IPS-18a (cell line): ENCODE measurements at regions not wholly inside any gene's neighbourhood (a gene's known extent, or its start where the extent isn't known, plus 50 kb on each side); places are given as distances from the start of the nearest gene placed in this dataset.
"Not testable (repeated sequence)": the region's sequence is repeated elsewhere in the genome, so short reads cannot be mapped to it uniquely, and the experiment has no call there.

Source experiments
- H3K27ac ChIP-seq: one replicate; pipeline ENCODE4 v1.5.1; 2013; ENCODE audit warnings: low read length
- H3K27me3 ChIP-seq: one replicate; pipeline ENCODE4 v1.6.1; 2013; ENCODE audit warnings: mild to moderate bottlenecking, low read length; ENCODE audit not compliant: control insufficient read depth, insufficient read depth
- H3K36me3 ChIP-seq: one replicate; pipeline ENCODE4 v1.6.1; 2013; ENCODE audit warnings: low read depth, low read length; ENCODE audit not compliant: control insufficient read depth
- H3K4me1 ChIP-seq: one replicate; pipeline ENCODE4 v1.6.1; 2013; ENCODE audit warnings: low read depth, low read length; ENCODE audit not compliant: control insufficient read depth
- H3K4me3 ChIP-seq: one replicate; pipeline ENCODE4 v1.5.1; 2013; ENCODE audit warnings: low read length
- H3K9ac ChIP-seq: one replicate; pipeline ENCODE4 v1.6.1; 2013; ENCODE audit warnings: mild to moderate bottlenecking, low read length, moderate library complexity
- H3K9me3 ChIP-seq: one replicate; pipeline ENCODE4 v1.6.1; 2013; ENCODE audit warnings: low read depth, low read length; ENCODE audit not compliant: control insufficient read depth

- no peaks in the 10 kb centered on the region for H3K36me3 ChIP-seq
- H3K9me3 ChIP-seq, result no peaks in the 10 kb centered on the region
- H3K4me3 ChIP-seq, result no peak overlapping the region
- no peaks in the 10 kb centered on the region for H3K4me1 ChIP-seq
- no peak overlapping the region for H3K27ac ChIP-seq
- no peaks in the 10 kb centered on the region for H3K27me3 ChIP-seq
- H3K9ac ChIP-seq, result no peak overlapping the region
These were observed 173.7 kb downstream of the SYT10 start for GRCh38 chr12:33265900-33266299.

GRCh38 chr12:33265033-33265731, 174.4 kb downstream of the SYT10 start:
- Histone ChIP-seq H3K9ac (no peak overlapping the region), H3K36me3 (no peaks in the 10 kb centered on the region), H3K4me1 (no peaks in the 10 kb centered on the region), H3K27ac (no peak overlapping the region), H3K4me3 (no peak overlapping the region), H3K27me3 (no peaks in the 10 kb centered on the region), H3K9me3 (no peaks in the 10 kb centered on the region)

GRCh38 chr12:33253178-33253577, 186.4 kb downstream of the SYT10 start:
- Histone ChIP-seq H3K36me3 (no peaks in the 10 kb centered on the region), H3K4me1 (no peaks in the 10 kb centered on the region), H3K9me3 (no peaks in the 10 kb centered on the region), H3K9ac (no peak overlapping the region), H3K27ac (no peak overlapping the region), H3K27me3 (no peaks in the 10 kb centered on the region), H3K4me3 (no peak overlapping the region)

GRCh38 chr12:33251548-33251947, 188.1 kb downstream of the SYT10 start:
- H3K9ac ChIP-seq, result no peak overlapping the region
- H3K27me3 ChIP-seq, result no peaks in the 10 kb centered on the region
- H3K27ac ChIP-seq, result no peak overlapping the region
- H3K4me3 ChIP-seq, result no peak overlapping the region
- no peaks in the 10 kb centered on the region for H3K9me3 ChIP-seq
- no peaks in the 10 kb centered on the region for H3K4me1 ChIP-seq
- no peaks in the 10 kb centered on the region for H3K36me3 ChIP-seq

- no peaks in the 10 kb centered on the region for H3K36me3 ChIP-seq
- H3K9me3 ChIP-seq, result no peaks in the 10 kb centered on the region
- no peaks in the 10 kb centered on the region for H3K27me3 ChIP-seq
These were observed 191.3 kb downstream of the SYT10 start for GRCh38 chr12:33248364-33248763.

GRCh38 chr12:33247625-33248024, 192.0 kb downstream of the SYT10 start:
- Histone ChIP-seq H3K4me3 (no peak overlapping the region), H3K27ac (no peak overlapping the region), H3K9me3 (no peaks in the 10 kb centered on the region), H3K27me3 (no peaks in the 10 kb centered on the region), H3K4me1 (no peaks in the 10 kb centered on the region), H3K9ac (no peak overlapping the region), H3K36me3 (no peaks in the 10 kb centered on the region)

More at GRCh38 chr12:33248364-33248763, 191.3 kb downstream of the SYT10 start:
- no peak overlapping the region for H3K9ac ChIP-seq
- H3K4me3 ChIP-seq, result no peak overlapping the region
- no peak overlapping the region for H3K27ac ChIP-seq
- H3K4me1 ChIP-seq, result no peaks in the 10 kb centered on the region

- no peaks in the 10 kb centered on the region for H3K9me3 ChIP-seq
- H3K4me1 ChIP-seq, result no peaks in the 10 kb centered on the region
- no peak overlapping the region for H3K9ac ChIP-seq
- no peak overlapping the region for H3K4me3 ChIP-seq
- no peaks in the 10 kb centered on the region for H3K36me3 ChIP-seq
- H3K27ac ChIP-seq, result no peak overlapping the region
- no peaks in the 10 kb centered on the region for H3K27me3 ChIP-seq
These were observed 194.2 kb downstream of the SYT10 start for GRCh38 chr12:33245434-33245833.

GRCh38 chr12:33226671-33227070, 212.9 kb downstream of the SYT10 start:
- H3K9me3 ChIP-seq, result no peaks in the 10 kb centered on the region
- no peaks in the 10 kb centered on the region for H3K4me1 ChIP-seq
- no peak overlapping the region for H3K9ac ChIP-seq
- no peak overlapping the region for H3K27ac ChIP-seq
- no peak overlapping the region for H3K4me3 ChIP-seq
- H3K36me3 ChIP-seq, result no peaks in the 10 kb centered on the region
- no peaks in the 10 kb centered on the region for H3K27me3 ChIP-seq

GRCh38 chr12:33223956-33224355, 215.7 kb downstream of the SYT10 start:
- Histone ChIP-seq H3K27me3 (no peaks in the 10 kb centered on the region), H3K4me3 (no peak overlapping the region), H3K36me3 (no peaks in the 10 kb centered on the region), H3K4me1 (no peaks in the 10 kb centered on the region), H3K27ac (no peak overlapping the region), H3K9ac (no peak overlapping the region), H3K9me3 (no peaks in the 10 kb centered on the region)

- H3K9me3 ChIP-seq, result peaks cover 4% of the 10 kb centered on the region
- H3K9ac ChIP-seq, result no peak overlapping the region
- H3K27me3 ChIP-seq, result no peaks in the 10 kb centered on the region
- no peak overlapping the region for H3K27ac ChIP-seq
- no peak overlapping the region for H3K4me3 ChIP-seq
- H3K4me1 ChIP-seq, result no peaks in the 10 kb centered on the region
- no peaks in the 10 kb centered on the region for H3K36me3 ChIP-seq
These were observed 217.3 kb downstream of the SYT10 start for GRCh38 chr12:33222357-33222756.

GRCh38 chr12:33205981-33206380, 233.6 kb downstream of the SYT10 start:
- H3K27ac ChIP-seq, result no peak overlapping the region
- H3K4me1 ChIP-seq, result no peaks in the 10 kb centered on the region
- H3K36me3 ChIP-seq, result no peaks in the 10 kb centered on the region
- no peaks in the 10 kb centered on the region for H3K27me3 ChIP-seq
- H3K4me3 ChIP-seq, result no peak overlapping the region
- H3K9me3 ChIP-seq, result no peaks in the 10 kb centered on the region
- no peak overlapping the region for H3K9ac ChIP-seq

- H3K9ac ChIP-seq, H3K9me3 ChIP-seq, H3K27ac ChIP-seq, H3K36me3 ChIP-seq, H3K4me1 ChIP-seq, H3K27me3 ChIP-seq, H3K4me3 ChIP-seq: not testable (repeated sequence)
These were observed 245.2 kb downstream of the SYT10 start for GRCh38 chr12:33194389-33194788.
